Stimulated activated CD4-positive, alpha-beta T cell treated with anti-CD3 and anti-CD28 coated beads, TNF-alpha, amount 100 ng/mL, for 1 hour (primary cell): ENCODE measurements at regions not wholly inside any gene's neighbourhood (a gene's known extent, or its start where the extent isn't known, plus 50 kb on each side); places are given as distances from the start of the nearest gene placed in this dataset.
"Not testable (repeated sequence)": the region's sequence is repeated elsewhere in the genome, so short reads cannot be mapped to it uniquely, and the experiment has no call there.

Source experiments
- DNase-seq, 3 donors: peaks; one replicate each; pipeline ENCODE4 v3.0.0-alpha.2; 2020; ENCODE audit warnings: low read depth in 3 of 3, low spot score in 1 of 3

- no peak for DNase-seq
Observed at GRCh38 chr6:14883921-14884320, 361.9 kb upstream of the JARID2 start.

GRCh38 chr6:14885498-14885897, 360.4 kb upstream of the JARID2 start:
- no peak for DNase-seq

GRCh38 chr6:14887181-14887580, 358.7 kb upstream of the JARID2 start:
- DNase-seq: no peak

DNA sequence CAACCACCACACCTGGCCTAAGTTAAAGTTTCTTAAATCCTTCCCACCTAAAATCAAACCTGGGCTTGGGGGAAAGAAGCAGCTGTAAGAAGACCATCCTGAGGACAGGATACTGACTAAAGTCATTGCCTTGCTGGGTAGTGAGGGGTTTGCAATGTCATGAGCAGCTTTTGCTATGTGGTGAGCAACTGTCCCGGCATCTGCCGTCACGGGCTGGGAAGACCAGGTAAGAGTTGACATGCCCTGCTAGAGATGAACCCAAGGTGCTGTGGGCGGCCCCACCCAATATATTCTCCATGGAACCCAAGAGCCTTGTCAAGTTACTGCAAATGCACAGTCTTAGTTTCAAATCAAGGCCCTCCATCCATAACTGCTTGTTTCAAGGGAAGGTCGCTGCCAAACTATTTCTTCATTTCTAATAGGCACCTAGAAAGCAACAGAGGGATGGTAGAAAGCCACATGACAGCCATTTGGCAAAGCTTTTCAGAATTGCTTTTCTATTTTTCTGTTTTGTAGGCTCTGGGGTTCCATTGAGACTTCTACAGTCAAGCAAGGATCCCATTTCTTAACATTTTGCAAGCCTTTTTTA, 357.8 kb upstream of the JARID2 start:
- DNase-seq: no peak

GRCh38 chr6:14888575-14889000, 357.3 kb upstream of the JARID2 start:
- DNase-seq: no peak

DNA sequence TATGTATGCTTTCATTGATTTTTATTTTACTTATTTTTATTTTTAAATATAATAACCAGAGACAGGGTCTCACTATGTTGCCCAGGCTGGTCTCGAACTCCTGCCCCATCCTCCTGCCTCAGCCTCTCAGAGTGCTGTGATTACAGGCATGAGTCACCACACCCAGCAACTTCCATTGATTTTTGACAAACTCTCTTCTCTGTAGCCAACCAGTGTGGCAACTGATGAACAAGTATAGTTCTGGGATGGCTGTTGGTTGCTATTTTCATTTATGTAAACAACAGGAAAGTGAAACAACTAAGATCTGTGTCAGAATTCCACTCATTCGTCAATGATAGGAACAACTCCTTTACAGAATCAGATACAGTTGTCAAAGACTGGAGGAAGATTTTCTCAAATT, 356.7 kb upstream of the JARID2 start:
- DNase-seq: no peak

DNA sequence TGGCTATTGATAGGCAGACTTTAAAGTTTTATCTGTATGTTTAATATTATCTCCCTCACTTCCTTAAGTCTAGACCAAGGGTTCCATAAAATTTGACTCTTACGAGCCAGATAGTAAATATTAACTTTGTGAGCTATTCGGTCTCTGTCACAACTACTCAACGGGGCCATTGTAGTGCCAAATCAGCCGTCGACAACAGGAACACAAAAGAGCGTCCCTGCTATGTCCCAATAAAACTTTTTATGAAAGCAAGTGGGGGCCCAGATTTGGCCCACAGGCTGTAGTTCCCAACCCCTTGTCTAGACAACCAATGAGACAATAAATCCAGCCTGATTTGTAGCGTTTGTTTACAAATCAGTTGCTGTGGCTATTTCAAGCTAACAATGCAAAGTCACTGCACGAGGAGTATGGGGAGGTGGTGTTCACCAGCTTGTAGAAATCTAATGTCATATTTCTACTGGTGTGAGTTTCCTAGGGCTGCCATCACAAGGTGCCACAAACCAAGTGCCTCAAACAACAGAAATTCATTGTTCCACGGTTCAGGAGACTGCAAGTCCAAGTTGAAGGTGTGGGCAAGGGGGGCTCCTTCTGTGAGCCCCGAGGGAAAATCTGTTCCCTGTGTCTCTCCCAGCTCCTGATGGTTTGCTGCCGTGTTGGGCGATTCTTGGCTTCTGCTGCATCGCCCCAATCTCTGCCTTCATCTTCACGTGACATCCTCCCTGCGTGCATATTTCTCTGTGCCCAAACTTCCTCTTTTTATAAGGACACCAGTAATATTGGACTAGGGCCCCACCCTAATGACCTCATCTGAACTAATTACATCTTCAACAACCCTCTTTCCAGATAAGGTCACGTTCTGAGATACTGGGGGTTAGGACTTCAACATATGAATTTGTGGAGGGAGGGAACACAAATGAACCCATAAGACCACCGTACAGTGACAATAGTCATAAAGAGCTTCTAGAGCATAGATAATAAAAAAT, 356.0 kb upstream of the JARID2 start:
- DNase-seq: no peak

- not testable (repeated sequence) for DNase-seq
Observed at GRCh38 chr6:14891820-14892375, 354.0 kb upstream of the JARID2 start.

- no peak for DNase-seq
Observed at GRCh38 chr6:14894105-14894504, 351.8 kb upstream of the JARID2 start.

GRCh38 chr6:14896475-14896874, 349.4 kb upstream of the JARID2 start:
- DNase-seq: no peak

- DNase-seq: no peak
Observed at GRCh38 chr6:14897831-14898230, 348.0 kb upstream of the JARID2 start.

DNA sequence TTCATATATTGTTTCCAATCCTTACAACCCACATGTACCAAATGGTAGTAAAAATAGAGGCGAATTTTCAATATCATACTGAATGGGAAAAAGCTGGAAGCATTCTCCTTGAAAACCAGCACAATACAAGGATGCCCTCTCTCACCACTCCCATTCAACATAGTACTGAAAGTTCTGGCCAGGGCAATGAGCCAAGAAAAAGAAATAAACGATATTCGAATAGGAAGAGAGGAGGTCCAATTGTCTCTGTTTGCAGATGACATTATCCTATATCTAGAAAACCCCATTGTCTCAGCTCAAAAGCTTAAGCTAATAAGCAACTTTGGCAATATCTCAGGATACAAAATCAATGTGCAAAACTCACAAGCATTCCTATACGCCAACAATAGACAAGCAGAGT, 346.4 kb upstream of the JARID2 start:
- not testable (repeated sequence) for DNase-seq

- no peak for DNase-seq
Observed at GRCh38 chr6:14900919-14901318, 344.9 kb upstream of the JARID2 start.

DNA sequence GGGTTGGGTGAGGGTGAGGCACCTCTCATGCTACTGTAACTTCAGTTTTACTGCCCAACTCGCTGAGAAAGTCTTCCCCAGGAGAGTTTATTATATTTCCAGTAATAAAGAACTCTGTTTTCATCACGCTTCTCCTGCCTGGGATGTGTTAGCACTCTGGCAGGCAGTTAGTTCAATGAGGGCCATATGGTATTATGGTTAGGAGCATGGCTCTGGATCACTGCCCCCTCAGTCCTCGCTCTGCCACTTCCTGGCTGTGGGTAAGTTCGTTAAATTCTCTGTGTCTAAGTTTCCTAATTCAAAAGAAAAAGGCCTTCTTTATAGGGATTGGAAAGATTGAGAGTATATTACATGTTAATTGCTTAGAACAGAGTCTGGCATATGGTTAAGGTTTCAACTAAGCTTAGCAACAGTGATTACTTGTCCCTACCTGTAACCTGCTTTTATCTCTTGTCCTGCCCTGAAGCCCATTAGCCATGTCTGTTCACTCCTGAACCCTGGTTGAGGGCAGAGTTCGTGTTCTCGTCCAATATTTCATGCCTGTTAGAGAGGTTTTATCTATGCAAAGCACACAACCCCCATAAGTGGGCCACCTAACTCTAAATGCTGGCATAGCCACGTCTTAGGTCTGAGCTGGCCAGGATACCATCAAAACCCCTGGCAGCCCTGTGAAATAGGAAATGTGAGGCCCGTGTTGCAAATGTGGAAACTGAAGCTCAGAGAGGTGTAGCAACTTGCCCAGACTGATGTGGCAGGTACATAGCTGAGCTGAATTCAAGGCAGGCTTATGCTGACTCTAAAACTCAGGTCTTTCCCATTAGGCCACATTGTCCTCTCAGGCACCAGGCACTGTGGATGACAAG, 342.5 kb upstream of the JARID2 start:
- no peak for DNase-seq

DNA sequence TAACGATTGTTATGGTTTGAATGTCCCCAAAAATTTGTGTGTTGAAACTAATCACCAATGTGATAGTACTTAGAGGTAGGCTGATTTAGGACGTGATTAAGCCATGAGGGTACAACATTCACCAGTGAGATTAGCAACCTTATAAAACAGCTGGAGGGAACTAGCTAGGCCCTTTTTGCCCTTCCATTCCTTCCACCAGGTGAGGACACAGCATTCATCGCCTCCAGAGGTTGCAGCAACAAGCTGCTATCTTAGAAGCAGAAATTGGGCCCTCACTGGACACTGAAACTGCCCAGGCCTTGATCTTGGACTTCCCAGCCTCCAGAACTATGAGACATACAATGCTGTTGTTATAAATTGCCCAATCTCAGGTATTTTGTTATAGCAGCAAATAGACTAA, 340.7 kb upstream of the JARID2 start:
- DNase-seq: no peak

DNA sequence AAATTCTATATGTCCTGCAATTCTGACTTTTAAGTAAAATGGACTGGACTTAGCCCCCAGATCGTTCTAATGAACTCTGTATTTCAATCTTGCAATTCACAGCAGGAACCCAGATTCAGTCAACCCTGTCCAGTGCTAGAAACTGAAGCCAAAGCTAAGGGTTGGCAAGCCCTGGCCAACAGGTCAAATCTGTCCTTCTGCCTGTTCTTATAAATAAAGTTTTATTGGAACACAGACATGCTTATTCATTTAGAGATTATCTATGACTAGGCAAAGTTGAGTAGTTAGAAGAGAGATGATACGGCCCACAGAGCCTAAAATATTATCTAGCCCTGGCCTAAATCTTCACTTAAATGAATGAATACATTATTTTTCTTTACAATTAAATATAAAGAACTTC, 339.2 kb upstream of the JARID2 start:
- DNase-seq: no peak

GRCh38 chr6:14910692-14911547, 334.9 kb upstream of the JARID2 start:
- DNase-seq: no peak

GRCh38 chr6:14912226-14912625, 333.6 kb upstream of the JARID2 start:
- no peak for DNase-seq

- no peak for DNase-seq
Observed at GRCh38 chr6:14912706-14913105, 333.2 kb upstream of the JARID2 start.

DNA sequence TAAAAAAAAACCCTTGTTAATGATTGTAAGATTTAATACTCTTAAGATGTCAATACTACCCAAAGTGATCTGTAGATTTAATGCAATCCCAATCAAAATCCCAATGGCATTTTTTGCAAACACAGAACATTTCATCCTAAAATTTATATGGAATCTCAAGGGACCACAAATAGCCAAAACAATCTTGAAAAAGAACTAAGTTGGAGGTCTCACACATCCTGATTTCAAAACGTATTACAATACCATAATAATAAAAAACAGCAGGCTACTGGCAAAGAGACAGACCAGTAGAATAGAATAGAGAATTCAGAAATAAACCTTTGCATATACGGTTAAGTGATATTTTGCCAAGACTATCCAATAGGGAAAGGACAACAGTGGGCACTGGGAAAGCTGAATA, 331.9 kb upstream of the JARID2 start:
- no peak for DNase-seq
